DOHH2 (cell line): ENCODE measurements at regions not wholly inside any gene's neighbourhood (a gene's known extent, or its start where the extent isn't known, plus 50 kb on each side); places are given as distances from the start of the nearest gene placed in this dataset.

Source experiments
- H3F3A ChIP-seq: fragments of 200-600 bp; sonication (generic), shearing (Covaris generic); 2 replicates; pipeline ENCODE4 v1.6.0; 2016; ENCODE audit warnings: antibody characterized with exemption, mild to moderate bottlenecking; ENCODE audit not compliant: control insufficient read depth, insufficient read depth
- H3K27ac ChIP-seq: fragments of 200-600 bp; sonication (generic); 2 replicates; pipeline ENCODE4 v1.5.1; 2014; ENCODE audit warnings: low read depth, mild to moderate bottlenecking, low read length, moderate library complexity
- H3K27me3 ChIP-seq: fragments of 200-600 bp; sonication (generic); 2 replicates; pipeline ENCODE4 v1.6.1; 2014; ENCODE audit warnings: mild to moderate bottlenecking, low read length, mixed read lengths; ENCODE audit not compliant: control insufficient read depth
- H3K36me3 ChIP-seq: fragments of 200-600 bp; sonication (generic); 2 replicates; pipeline ENCODE4 v1.6.1; 2014; ENCODE audit warnings: mild to moderate bottlenecking, low read length, moderate library complexity, mixed read lengths; ENCODE audit not compliant: control insufficient read depth
- H3K4me1 ChIP-seq: fragments of 200-600 bp; sonication (generic); 2 replicates; pipeline ENCODE4 v1.6.1; 2014; ENCODE audit warnings: mild to moderate bottlenecking, low read length, mixed read lengths; ENCODE audit not compliant: control insufficient read depth
- H3K4me2 ChIP-seq: fragments of 200-600 bp; sonication (generic); 2 replicates; pipeline ENCODE4 v1.6.0; 2014; ENCODE audit warnings: mild to moderate bottlenecking, low read length, moderate library complexity
- H3K4me3 ChIP-seq: fragments of 200-600 bp; sonication (generic); 2 replicates; pipeline ENCODE4 v1.5.1; 2014; ENCODE audit warnings: mild to moderate bottlenecking, low read length, mixed read lengths
- H3K79me2 ChIP-seq: fragments of 200-600 bp; sonication (generic); 2 replicates; pipeline ENCODE4 v1.6.1; 2014; ENCODE audit warnings: mild to moderate bottlenecking, low read length, mixed read lengths; ENCODE audit not compliant: control insufficient read depth
- H3K9me2 ChIP-seq: fragments of 200-600 bp; sonication (generic); replicated peaks from 2 replicates; pipeline ENCODE4 v1.6.1; 2014; ENCODE audit warnings: mild to moderate bottlenecking, low read length, mixed read lengths; ENCODE audit not compliant: control insufficient read depth
- H3K9me3 ChIP-seq: fragments of 200-600 bp; sonication (generic); 2 replicates; pipeline ENCODE4 v1.6.1; 2014; ENCODE audit warnings: antibody characterized with exemption, low read length, mixed read lengths; ENCODE audit not compliant: control insufficient read depth, insufficient read depth
- H4K20me1 ChIP-seq: fragments of 200-600 bp; sonication (generic); 2 replicates; pipeline ENCODE4 v1.6.0; 2014; ENCODE audit warnings: low read depth, mild to moderate bottlenecking, antibody characterized with exemption, low read length, moderate library complexity; ENCODE audit not compliant: control insufficient read depth, insufficient read depth
- CTCF ChIP-seq: fragments of 200-600 bp; sonication (generic); IDR thresholded peaks from one replicate; pipeline ENCODE4 v1.5.1; 2014; ENCODE audit warnings: antibody characterized with exemption, mild to moderate bottlenecking, low read depth, low read length; ENCODE audit not compliant: poor library complexity, severe bottlenecking
- EZH2phosphoT487 ChIP-seq: fragments of 200-600 bp; sonication (generic); IDR thresholded peaks from 2 replicates; pipeline ENCODE4 v1.6.1; 2017; ENCODE audit warnings: borderline replicate concordance, mild to moderate bottlenecking, antibody characterized with exemption, low read length, moderate library complexity, mixed read lengths

GRCh38 chr17:71113347-71113746 lies 944.0 kb downstream of the KCNJ2 start:
- no peak for TF ChIP-seq EZH2phosphoT487
- no peak for TF ChIP-seq CTCF
- Histone ChIP-seq H3K4me3 (no peak overlapping the region), H3K4me1 (no peaks in the 10 kb centered on the region), H3K27ac (no peak overlapping the region), H3K79me2 (no peaks in the 10 kb centered on the region), H3K9me3 (no peaks in the 10 kb centered on the region), H3K27me3 (no peaks in the 10 kb centered on the region), H4K20me1 (no peaks in the 10 kb centered on the region), H3K36me3 (no peaks in the 10 kb centered on the region), H3K9me2 (no peaks in the 10 kb centered on the region), H3F3A (no peaks in the 10 kb centered on the region), H3K4me2 (no peak overlapping the region)

- no peaks in the 10 kb centered on the region for H3K36me3 ChIP-seq
- no peaks in the 10 kb centered on the region for H3K9me3 ChIP-seq
- H3K9me2 ChIP-seq, result no peaks in the 10 kb centered on the region
- H3K4me1 ChIP-seq, result no peaks in the 10 kb centered on the region
- no peaks in the 10 kb centered on the region for H3F3A ChIP-seq
- H3K79me2 ChIP-seq, result no peaks in the 10 kb centered on the region
- no peak overlapping the region for H3K4me2 ChIP-seq
- TF ChIP-seq CTCF (no peak), EZH2phosphoT487 (no peak)
- H3K27me3 ChIP-seq, result no peaks in the 10 kb centered on the region
- no peaks in the 10 kb centered on the region for H4K20me1 ChIP-seq
- no peak overlapping the region for H3K27ac ChIP-seq
- H3K4me3 ChIP-seq, result no peak overlapping the region
Observed at GRCh38 chr17:71114911-71115668, 945.8 kb downstream of the KCNJ2 start.

- TF ChIP-seq EZH2phosphoT487, result no peak
- no peak for TF ChIP-seq CTCF
- Histone ChIP-seq H3K27me3 (no peaks in the 10 kb centered on the region), H3K36me3 (no peaks in the 10 kb centered on the region), H3K4me1 (no peaks in the 10 kb centered on the region), H4K20me1 (no peaks in the 10 kb centered on the region), H3K4me3 (no peak overlapping the region), H3K27ac (no peak overlapping the region), H3K79me2 (no peaks in the 10 kb centered on the region), H3F3A (no peaks in the 10 kb centered on the region), H3K9me3 (no peaks in the 10 kb centered on the region), H3K4me2 (no peak overlapping the region), H3K9me2 (no peaks in the 10 kb centered on the region)
Observed at GRCh38 chr17:71115669-71115972, 946.3 kb downstream of the KCNJ2 start.

- no peaks in the 10 kb centered on the region for H3K9me2 ChIP-seq
- no peaks in the 10 kb centered on the region for H3F3A ChIP-seq
- no peaks in the 10 kb centered on the region for H3K79me2 ChIP-seq
- no peaks in the 10 kb centered on the region for H3K27me3 ChIP-seq
- TF ChIP-seq CTCF, result no peak
- no peaks in the 10 kb centered on the region for H4K20me1 ChIP-seq
- H3K4me2 ChIP-seq, result no peak overlapping the region
- no peaks in the 10 kb centered on the region for H3K36me3 ChIP-seq
- H3K9me3 ChIP-seq, result no peaks in the 10 kb centered on the region
- no peak overlapping the region for H3K4me3 ChIP-seq
- no peaks in the 10 kb centered on the region for H3K4me1 ChIP-seq
- no peak overlapping the region for H3K27ac ChIP-seq
Observed at GRCh38 chr17:71117466-71117865, 948.1 kb downstream of the KCNJ2 start.
